ENCODE measurements at regions not wholly inside any gene's neighbourhood (a gene's known extent, or its start where the extent isn't known, plus 50 kb on each side); places are given as distances from the start of the nearest gene placed in this dataset.
"Not testable (repeated sequence)": the region's sequence is repeated elsewhere in the genome, so short reads cannot be mapped to it uniquely, and the experiment has no call there.

GRCh38 chr18:28469946-28470345 lies 293.0 kb upstream of the CDH2 start:
- intact Hi-C loops (cut with micrococcal nuclease) = no loop called here

- intact Hi-C loops (cut with micrococcal nuclease) = no loop called here
Observed at GRCh38 chr18:28468901-28469300, 292.0 kb upstream of the CDH2 start.

GRCh38 chr18:28466204-28466603 lies 289.3 kb upstream of the CDH2 start:
- intact Hi-C loops (cut with micrococcal nuclease) = no loop called here

- intact Hi-C loops (cut with micrococcal nuclease) = no loop called here
Observed at GRCh38 chr18:28459587-28459986, 282.7 kb upstream of the CDH2 start.

- intact Hi-C loops (cut with micrococcal nuclease) = no loop called here
Observed at GRCh38 chr18:28458751-28459150, 281.8 kb upstream of the CDH2 start.

- intact Hi-C loops (cut with micrococcal nuclease) = no loop called here
Observed at GRCh38 chr18:28457784-28458183, 280.9 kb upstream of the CDH2 start.

GRCh38 chr18:28455971-28456370 lies 279.0 kb upstream of the CDH2 start:
- intact Hi-C loops (cut with micrococcal nuclease) = no loop called here

- intact Hi-C loops (cut with micrococcal nuclease) = no loop called here
Observed at GRCh38 chr18:28439870-28440269, 262.9 kb upstream of the CDH2 start.

- intact Hi-C loops (cut with micrococcal nuclease) = no loop called here
Observed at GRCh38 chr18:28438381-28438780, 261.5 kb upstream of the CDH2 start.

- intact Hi-C loops (cut with micrococcal nuclease) = no loop called here
Observed at GRCh38 chr18:28432339-28432738, 255.4 kb upstream of the CDH2 start.

GRCh38 chr18:28425886-28426285 lies 249.0 kb upstream of the CDH2 start:
- intact Hi-C loops (cut with micrococcal nuclease) = no loop called here

- intact Hi-C loops (cut with micrococcal nuclease) = no loop called here
Observed at GRCh38 chr18:28422577-28422976, 245.6 kb upstream of the CDH2 start.

GRCh38 chr18:28421950-28422349 lies 245.0 kb upstream of the CDH2 start:
- intact Hi-C loops (cut with micrococcal nuclease) = not testable (repeated sequence)

- intact Hi-C loops (cut with micrococcal nuclease) = no loop called here
Observed at GRCh38 chr18:28412521-28412920, 235.6 kb upstream of the CDH2 start.

GRCh38 chr18:28411806-28412205 lies 234.9 kb upstream of the CDH2 start:
- intact Hi-C loops (cut with micrococcal nuclease) = no loop called here

GRCh38 chr18:28409811-28410210 lies 232.9 kb upstream of the CDH2 start:
- intact Hi-C loops (cut with micrococcal nuclease) = no loop called here

GRCh38 chr18:28408528-28408927 lies 231.6 kb upstream of the CDH2 start:
- intact Hi-C loops (cut with micrococcal nuclease) = no loop called here

- intact Hi-C loops (cut with micrococcal nuclease) = no loop called here
Observed at GRCh38 chr18:28407681-28408080, 230.8 kb upstream of the CDH2 start.

- intact Hi-C loops (cut with micrococcal nuclease) = no loop called here
Observed at GRCh38 chr18:28406533-28406932, 229.6 kb upstream of the CDH2 start.

- intact Hi-C loops (cut with micrococcal nuclease) = no loop called here
Observed at GRCh38 chr18:28404694-28405093, 227.8 kb upstream of the CDH2 start.

- intact Hi-C loops (cut with micrococcal nuclease) = no loop called here
Observed at GRCh38 chr18:28399781-28400362, 222.9 kb upstream of the CDH2 start.

- intact Hi-C loops (cut with micrococcal nuclease) = no loop called here
Observed at GRCh38 chr18:28398471-28398870, 221.5 kb upstream of the CDH2 start.

- intact Hi-C loops (cut with micrococcal nuclease) = no loop called here
Observed at GRCh38 chr18:28390022-28390421, 213.1 kb upstream of the CDH2 start.

Measured in T-helper 2 cell treated with Interferon-gamma antibody and Interleukin-4, amounts not matched to agents 100 ng/mL and 5 ng/mL, for 36 hours (primary cell).